22Rv1 (cell line): ENCODE measurements at regions not wholly inside any gene's neighbourhood (a gene's known extent, or its start where the extent isn't known, plus 50 kb on each side); places are given as distances from the start of the nearest gene placed in this dataset.
"Not testable (repeated sequence)": the region's sequence is repeated elsewhere in the genome, so short reads cannot be mapped to it uniquely, and the experiment has no call there.

ENCODE experiments used
- H3K27ac ChIP-seq: fragments of 450-650 bp; 2 replicates; pipeline ENCODE4 v1.5.1; 2017
- CTCF ChIP-seq: fragments of 450-650 bp; IDR thresholded peaks from 2 replicates; pipeline ENCODE4 v1.5.1; 2017; ENCODE audit warnings: mild to moderate bottlenecking
- ZFX ChIP-seq: fragments of 450-650 bp; IDR thresholded peaks from 2 replicates; pipeline ENCODE4 v1.6.1; 2017; ENCODE audit warnings: antibody characterized with exemption, borderline replicate concordance

- H3K27ac ChIP-seq = no peak overlapping the region
Observed at GRCh38 chr21:14058566-14058965, 152.2 kb downstream of the LIPI start.

GRCh38 chr21:14057841-14058481, 152.8 kb downstream of the LIPI start:
- H3K27ac ChIP-seq = not testable (repeated sequence)

More at GRCh38 chr21:14058566-14058965, 152.2 kb downstream of the LIPI start:
- TF ChIP-seq ZFX = no peak
- TF ChIP-seq CTCF = no peak

- TF ChIP-seq CTCF (no peak), ZFX (no peak)
- H3K27ac ChIP-seq = no peak overlapping the region
Observed at GRCh38 chr21:14057313-14057712, 153.4 kb downstream of the LIPI start.

GRCh38 chr21:14056771-14057191, 154.0 kb downstream of the LIPI start:
- TF ChIP-seq ZFX = no peak
- no peak for TF ChIP-seq CTCF
- H3K27ac ChIP-seq = no peak overlapping the region

GRCh38 chr21:14055746-14056515, 154.8 kb downstream of the LIPI start:
- not testable (repeated sequence) for H3K27ac ChIP-seq

GRCh38 chr21:14054682-14055081, 156.1 kb downstream of the LIPI start:
- TF ChIP-seq ZFX (no peak), CTCF (no peak)
- H3K27ac ChIP-seq = no peak overlapping the region

- H3K27ac ChIP-seq = no peak overlapping the region
- TF ChIP-seq CTCF = no peak
- no peak for TF ChIP-seq ZFX
Observed at GRCh38 chr21:14050121-14050520, 160.6 kb downstream of the LIPI start.

- TF ChIP-seq ZFX (no peak), CTCF (no peak)
- no peak overlapping the region for H3K27ac ChIP-seq
Observed at GRCh38 chr21:14046401-14046800, 164.4 kb downstream of the LIPI start.
